HFFc6 (cell line): ENCODE measurements at regions not wholly inside any gene's neighbourhood (a gene's known extent, or its start where the extent isn't known, plus 50 kb on each side); places are given as distances from the start of the nearest gene placed in this dataset.

Experiments used
- DNase-seq: peaks from one replicate; pipeline ENCODE4 v3.0.0-alpha.2; 2018
- H3K27ac Mint-ChIP-seq: 2 replicates; pipeline ENCODE4 v1.8.0; 2020; ENCODE audit warnings: mild to moderate bottlenecking, mixed read lengths
- H3K27me3 Mint-ChIP-seq: 2 replicates; pipeline ENCODE4 v1.8.0; 2021; ENCODE audit warnings: mild to moderate bottlenecking, moderate library complexity, mixed read lengths; ENCODE audit not compliant: insufficient read depth
- H3K36me3 Mint-ChIP-seq: 2 replicates; pipeline ENCODE4 v1.8.0; 2021; ENCODE audit warnings: low read depth, mixed read lengths
- H3K4me1 Mint-ChIP-seq: 2 replicates; pipeline ENCODE4 v1.8.0; 2020; ENCODE audit warnings: low read depth, mixed read lengths
- H3K4me3 Mint-ChIP-seq: 2 replicates; pipeline ENCODE4 v1.8.0; 2020; ENCODE audit warnings: mild to moderate bottlenecking, moderate library complexity, mixed read lengths
- H3K9me3 Mint-ChIP-seq: 2 replicates; pipeline ENCODE4 v1.8.0; 2020; ENCODE audit warnings: mild to moderate bottlenecking, mixed read lengths
- TF ChIP-seq, protein P1 (sequence below): fragments of 200-600 bp; sonication (generic); IDR thresholded peaks from 2 replicates; pipeline ENCODE4 v1.5.0; 2021; ENCODE audit warnings: antibody characterized with exemption, mild to moderate bottlenecking

DNA sequence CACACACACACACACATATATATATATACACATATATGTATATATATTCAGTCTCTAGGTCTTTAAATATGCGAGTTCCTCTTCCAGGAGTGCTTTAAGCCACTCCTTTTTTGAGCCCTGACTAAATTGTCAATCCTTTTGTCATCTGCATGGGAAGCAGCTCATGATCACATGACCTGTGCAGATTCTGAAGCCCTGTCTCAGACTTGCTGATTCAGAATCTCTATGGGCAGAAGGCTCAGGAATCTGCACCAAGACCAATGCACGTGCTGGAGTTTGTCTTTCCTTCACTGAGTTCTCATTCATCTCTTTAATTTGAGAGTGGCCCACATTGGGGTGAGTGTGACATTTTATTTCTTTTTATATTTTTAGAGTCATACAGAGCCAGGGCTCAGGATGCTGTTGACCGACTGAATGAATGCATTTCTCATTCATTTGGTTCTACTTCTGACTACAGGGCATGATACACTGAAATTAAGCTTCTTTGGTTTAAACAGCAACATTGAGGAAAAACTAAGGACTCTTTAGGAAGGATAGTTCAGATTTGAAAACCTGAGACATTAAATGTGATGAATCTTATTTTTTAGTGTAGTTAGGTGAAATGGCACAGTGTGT is 307.5 kb downstream of the EDEM1 start:
- Mint-ChIP-seq H3K4me3 (no peak overlapping the region), H3K27me3 (no peaks in the 10 kb centered on the region), H3K4me1 (no peaks in the 10 kb centered on the region), H3K27ac (no peak overlapping the region), H3K9me3 (peaks cover 12% of the 10 kb centered on the region; the same call in 1 of the 2 replicates), H3K36me3 (no peaks in the 10 kb centered on the region)
- TF ChIP-seq, protein P1, sequence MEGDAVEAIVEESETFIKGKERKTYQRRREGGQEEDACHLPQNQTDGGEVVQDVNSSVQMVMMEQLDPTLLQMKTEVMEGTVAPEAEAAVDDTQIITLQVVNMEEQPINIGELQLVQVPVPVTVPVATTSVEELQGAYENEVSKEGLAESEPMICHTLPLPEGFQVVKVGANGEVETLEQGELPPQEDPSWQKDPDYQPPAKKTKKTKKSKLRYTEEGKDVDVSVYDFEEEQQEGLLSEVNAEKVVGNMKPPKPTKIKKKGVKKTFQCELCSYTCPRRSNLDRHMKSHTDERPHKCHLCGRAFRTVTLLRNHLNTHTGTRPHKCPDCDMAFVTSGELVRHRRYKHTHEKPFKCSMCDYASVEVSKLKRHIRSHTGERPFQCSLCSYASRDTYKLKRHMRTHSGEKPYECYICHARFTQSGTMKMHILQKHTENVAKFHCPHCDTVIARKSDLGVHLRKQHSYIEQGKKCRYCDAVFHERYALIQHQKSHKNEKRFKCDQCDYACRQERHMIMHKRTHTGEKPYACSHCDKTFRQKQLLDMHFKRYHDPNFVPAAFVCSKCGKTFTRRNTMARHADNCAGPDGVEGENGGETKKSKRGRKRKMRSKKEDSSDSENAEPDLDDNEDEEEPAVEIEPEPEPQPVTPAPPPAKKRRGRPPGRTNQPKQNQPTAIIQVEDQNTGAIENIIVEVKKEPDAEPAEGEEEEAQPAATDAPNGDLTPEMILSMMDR = no peak
- DNase-seq = no peak

DNA sequence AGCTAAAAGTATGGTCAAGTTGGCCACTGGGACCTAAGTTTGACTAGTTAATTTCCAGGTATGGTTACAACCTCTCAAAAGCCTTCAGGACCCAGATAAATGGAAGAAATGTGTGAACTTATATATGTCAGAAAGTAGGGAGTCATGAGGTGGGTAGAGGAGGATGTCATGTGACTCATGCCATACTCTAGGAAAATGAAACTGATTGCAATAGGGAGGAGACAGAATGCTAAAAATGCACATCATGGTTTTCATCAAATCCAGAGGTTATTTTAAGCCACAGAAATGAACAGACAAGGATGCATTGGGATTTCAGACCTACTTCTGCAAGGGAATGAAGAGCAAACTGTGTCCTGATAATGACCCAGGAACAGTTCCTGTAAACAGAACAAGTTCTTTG is 310.0 kb downstream of the EDEM1 start:
- peaks cover 4% of the 10 kb centered on the region; the same call in 1 of the 2 replicates for H3K9me3 Mint-ChIP-seq
- no peak overlapping the region for H3K4me3 Mint-ChIP-seq
- H3K4me1 Mint-ChIP-seq = no peaks in the 10 kb centered on the region
- TF ChIP-seq, protein P1 = no peak
- H3K36me3 Mint-ChIP-seq = no peaks in the 10 kb centered on the region
- H3K27me3 Mint-ChIP-seq = no peaks in the 10 kb centered on the region
- no peak overlapping the region for H3K27ac Mint-ChIP-seq
- DNase-seq = no peak

DNA sequence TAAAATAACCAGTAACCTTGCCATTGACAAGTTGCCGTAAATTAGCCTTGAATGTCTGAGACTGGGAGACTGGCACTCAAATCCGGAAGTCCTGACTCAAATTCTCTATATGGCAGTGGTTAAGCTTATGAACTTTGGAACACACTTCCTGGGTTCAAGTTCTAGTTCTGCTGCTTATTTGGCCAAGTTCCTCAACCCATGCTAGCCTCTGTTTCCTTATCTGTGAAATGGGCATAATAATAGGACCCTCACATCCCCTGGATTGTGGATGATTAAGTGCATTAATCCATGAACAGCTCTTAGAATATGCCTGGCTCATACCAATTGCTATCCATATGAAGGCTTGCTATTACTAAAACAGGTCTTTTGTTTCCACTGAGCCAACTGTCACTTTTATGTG is 311.5 kb downstream of the EDEM1 start:
- Mint-ChIP-seq H3K36me3 (0 out of 2 replicates have a peak, but pooled peaks cover 3% of the 10 kb centered on the region), H3K27me3 (no peaks in the 10 kb centered on the region), H3K27ac (no peak overlapping the region), H3K4me3 (no peak overlapping the region), H3K9me3 (peaks cover 13% of the 10 kb centered on the region), H3K4me1 (no peaks in the 10 kb centered on the region)
- DNase-seq = no peak
- TF ChIP-seq, protein P1 = no peak

DNA sequence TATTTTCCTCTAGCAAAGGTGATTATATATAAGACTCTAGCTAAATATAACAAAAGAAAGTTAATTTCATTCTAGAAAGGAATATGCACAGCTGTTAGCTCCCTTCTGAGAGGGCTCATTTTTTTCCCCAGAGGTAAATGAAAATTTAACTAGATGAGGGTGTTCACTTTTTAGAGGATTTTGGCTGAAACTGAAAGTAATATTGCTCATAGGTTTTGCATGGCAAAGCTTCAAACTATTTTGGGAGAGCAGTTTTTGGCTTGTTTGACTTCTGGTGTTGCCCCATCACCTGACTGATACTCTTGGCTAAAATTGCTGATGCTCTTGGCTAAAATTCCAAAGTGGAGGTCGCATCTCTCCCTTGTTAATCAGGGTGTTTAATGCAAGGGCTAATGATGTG is 311.9 kb downstream of the EDEM1 start:
- Mint-ChIP-seq H3K4me3 (no peak overlapping the region), H3K4me1 (no peaks in the 10 kb centered on the region), H3K36me3 (0 out of 2 replicates have a peak, but pooled peaks cover 3% of the 10 kb centered on the region), H3K9me3 (peaks cover 17% of the 10 kb centered on the region), H3K27me3 (no peaks in the 10 kb centered on the region), H3K27ac (no peak overlapping the region)
- DNase-seq = no peak
- TF ChIP-seq, protein P1 = no peak

DNA sequence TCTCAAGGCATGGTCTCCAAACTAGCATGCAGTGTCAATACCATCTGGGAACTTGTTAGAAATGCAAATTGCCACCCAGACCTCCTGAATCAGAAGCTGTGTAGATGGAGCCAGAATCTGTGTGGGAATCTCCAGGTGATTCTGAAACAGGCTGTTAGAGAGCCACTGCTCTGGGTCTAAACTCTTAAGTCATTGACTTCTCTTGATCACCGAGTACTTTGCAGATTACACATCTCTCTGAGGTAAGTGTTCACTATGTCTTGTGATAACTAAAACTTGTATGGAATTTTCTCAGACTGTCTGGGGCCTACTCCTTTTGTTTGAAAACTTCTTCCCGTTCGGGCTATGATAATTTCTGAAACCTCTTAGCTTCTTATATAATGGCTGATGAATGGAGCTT is 315.6 kb downstream of the EDEM1 start:
- no peak overlapping the region for H3K27ac Mint-ChIP-seq
- 0 out of 2 replicates have a peak, but pooled peaks cover 3% of the 10 kb centered on the region for H3K36me3 Mint-ChIP-seq
- no peaks in the 10 kb centered on the region for H3K4me1 Mint-ChIP-seq
- no peaks in the 10 kb centered on the region for H3K27me3 Mint-ChIP-seq
- H3K9me3 Mint-ChIP-seq = peaks cover 47% of the 10 kb centered on the region
- DNase-seq = no peak
- H3K4me3 Mint-ChIP-seq = no peak overlapping the region
- TF ChIP-seq, protein P1 = no peak
